HG03045 (cell line): ENCODE measurements at regions not wholly inside any gene's neighbourhood (a gene's known extent, or its start where the extent isn't known, plus 50 kb on each side); places are given as distances from the start of the nearest gene placed in this dataset.
"Not testable (repeated sequence)": the region's sequence is repeated elsewhere in the genome, so short reads cannot be mapped to it uniquely, and the experiment has no call there.

ENCODE experiments used
- ATAC-seq: cut with Tn5 transposase; IDR thresholded peaks from one replicate; pipeline ENCODE4 v1.9.1; 2021; ENCODE audit warnings: mild to moderate bottlenecking, moderate library complexity; ENCODE audit not compliant: unreplicated experiment

- ATAC-seq, result no peak
Observed at GRCh38 chr1:222416001-222416791, 131.7 kb downstream of the HHIPL2 start.

- no peak for ATAC-seq
Observed at GRCh38 chr1:222415441-222415840, 132.5 kb downstream of the HHIPL2 start.

- ATAC-seq, result no peak
Observed at GRCh38 chr1:222413991-222414549, 133.8 kb downstream of the HHIPL2 start.

- no peak for ATAC-seq
Observed at GRCh38 chr1:222413436-222413835, 134.5 kb downstream of the HHIPL2 start.

GRCh38 chr1:222404710-222405109 lies 143.2 kb downstream of the HHIPL2 start:
- no peak for ATAC-seq

GRCh38 chr1:222399197-222399596 lies 148.7 kb downstream of the HHIPL2 start:
- no peak for ATAC-seq

- ATAC-seq, result no peak
Observed at GRCh38 chr1:222394224-222394623, 153.7 kb downstream of the HHIPL2 start.

GRCh38 chr1:222392556-222392955 lies 155.3 kb downstream of the HHIPL2 start:
- ATAC-seq, result no peak

- ATAC-seq, result no peak
Observed at GRCh38 chr1:222390181-222390580, 157.7 kb downstream of the HHIPL2 start.

- no peak for ATAC-seq
Observed at GRCh38 chr1:222387007-222387814, 160.7 kb downstream of the HHIPL2 start.

GRCh38 chr1:222385955-222386354 lies 161.9 kb downstream of the HHIPL2 start:
- ATAC-seq, result no peak

- ATAC-seq, result no peak
Observed at GRCh38 chr1:222385262-222385661, 162.6 kb downstream of the HHIPL2 start.

- no peak for ATAC-seq
Observed at GRCh38 chr1:222384531-222384930, 163.4 kb downstream of the HHIPL2 start.

GRCh38 chr1:222382171-222382570 lies 165.7 kb downstream of the HHIPL2 start:
- no peak for ATAC-seq

GRCh38 chr1:222377428-222378088 lies 170.3 kb downstream of the HHIPL2 start:
- ATAC-seq, result no peak

- not testable (repeated sequence) for ATAC-seq
Observed at GRCh38 chr1:222376791-222377190, 171.1 kb downstream of the HHIPL2 start.

- no peak for ATAC-seq
Observed at GRCh38 chr1:222375701-222376100, 172.2 kb downstream of the HHIPL2 start.

GRCh38 chr1:222373831-222374602 lies 173.9 kb downstream of the HHIPL2 start:
- no peak for ATAC-seq

GRCh38 chr1:222373216-222373615 lies 174.7 kb downstream of the HHIPL2 start:
- no peak for ATAC-seq

GRCh38 chr1:222372221-222372620 lies 175.7 kb downstream of the HHIPL2 start:
- no peak for ATAC-seq
